ENCODE measurements at regions not wholly inside any gene's neighbourhood (a gene's known extent, or its start where the extent isn't known, plus 50 kb on each side); places are given as distances from the start of the nearest gene placed in this dataset.

DNA sequence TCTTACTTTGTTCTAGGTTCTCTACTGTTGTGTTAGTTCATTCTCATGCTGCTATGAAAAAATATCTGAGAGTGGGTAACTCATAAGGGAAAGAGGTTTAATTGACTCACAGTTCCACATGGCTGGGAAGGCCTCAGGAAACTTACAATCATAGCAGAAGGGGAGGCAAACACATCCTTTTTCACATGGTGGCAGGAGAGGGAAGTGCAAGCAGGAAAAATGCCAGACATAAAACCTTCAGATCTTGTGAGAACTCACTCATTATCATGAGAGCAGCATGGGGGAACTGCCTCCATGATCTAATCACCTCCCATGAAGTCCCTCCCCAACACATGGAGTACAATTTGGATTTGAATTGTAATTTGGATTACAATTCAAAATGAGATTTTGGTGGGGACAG lies 69.6 kb downstream of the MGST1 start:
- TF ChIP-seq, protein P1, sequence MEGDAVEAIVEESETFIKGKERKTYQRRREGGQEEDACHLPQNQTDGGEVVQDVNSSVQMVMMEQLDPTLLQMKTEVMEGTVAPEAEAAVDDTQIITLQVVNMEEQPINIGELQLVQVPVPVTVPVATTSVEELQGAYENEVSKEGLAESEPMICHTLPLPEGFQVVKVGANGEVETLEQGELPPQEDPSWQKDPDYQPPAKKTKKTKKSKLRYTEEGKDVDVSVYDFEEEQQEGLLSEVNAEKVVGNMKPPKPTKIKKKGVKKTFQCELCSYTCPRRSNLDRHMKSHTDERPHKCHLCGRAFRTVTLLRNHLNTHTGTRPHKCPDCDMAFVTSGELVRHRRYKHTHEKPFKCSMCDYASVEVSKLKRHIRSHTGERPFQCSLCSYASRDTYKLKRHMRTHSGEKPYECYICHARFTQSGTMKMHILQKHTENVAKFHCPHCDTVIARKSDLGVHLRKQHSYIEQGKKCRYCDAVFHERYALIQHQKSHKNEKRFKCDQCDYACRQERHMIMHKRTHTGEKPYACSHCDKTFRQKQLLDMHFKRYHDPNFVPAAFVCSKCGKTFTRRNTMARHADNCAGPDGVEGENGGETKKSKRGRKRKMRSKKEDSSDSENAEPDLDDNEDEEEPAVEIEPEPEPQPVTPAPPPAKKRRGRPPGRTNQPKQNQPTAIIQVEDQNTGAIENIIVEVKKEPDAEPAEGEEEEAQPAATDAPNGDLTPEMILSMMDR (IDR thresholded peaks at IDR 0.05), result no peak
- TF ChIP-seq POLR2A (IDR thresholded peaks at IDR 0.05) (no peak), POLR2AphosphoS5 (IDR thresholded peaks at IDR 0.05) (no peak)

Data from breast epithelium (tissue), 3 donors.